Duodenal mucosa (tissue), 2 donors: ENCODE measurements at regions not wholly inside any gene's neighbourhood (a gene's known extent, or its start where the extent isn't known, plus 50 kb on each side); places are given as distances from the start of the nearest gene placed in this dataset.

Source experiments
- H3K27ac ChIP-seq: one replicate; pipeline ENCODE4 v1.7.0; 2013; ENCODE audit warnings: low read depth, low read length
- H3K27me3 ChIP-seq, 2 donors: one replicate each; pipeline ENCODE4 v1.7.0; 2013; ENCODE audit warnings: low read length in 2 of 2, control low read depth in 1 of 2; ENCODE audit not compliant: insufficient read depth in 2 of 2, control insufficient read depth in 1 of 2
- H3K36me3 ChIP-seq, 2 donors: one replicate each; pipeline ENCODE4 v1.7.0; 2013; ENCODE audit warnings: low read length in 2 of 2, control low read depth in 1 of 2; ENCODE audit not compliant: insufficient read depth in 2 of 2, control insufficient read depth in 1 of 2
- H3K4me1 ChIP-seq, 2 donors: one replicate each; pipeline ENCODE4 v1.7.0; 2013; ENCODE audit warnings: low read length in 2 of 2, control low read depth in 1 of 2; ENCODE audit not compliant: insufficient read depth in 2 of 2, control insufficient read depth in 1 of 2
- H3K4me3 ChIP-seq, 2 donors: one replicate each; pipeline ENCODE4 v1.7.0; 2013; ENCODE audit warnings: low read length in 2 of 2, low read depth in 1 of 2
- H3K9ac ChIP-seq, 2 donors: one replicate each; pipeline ENCODE4 v1.7.0; 2013; ENCODE audit warnings: low read length in 2 of 2, low read depth in 1 of 2
- H3K9me3 ChIP-seq, 2 donors: one replicate each; pipeline ENCODE4 v1.7.0; 2013; ENCODE audit warnings: low read length in 2 of 2, control low read depth in 1 of 2; ENCODE audit not compliant: control insufficient read depth in 1 of 2

- Histone ChIP-seq H3K4me1 (peaks cover 10 to 13% of the 10 kb centered on the region in 2 donors), H3K9ac (no peak overlapping the region), H3K27me3 (no peaks in the 10 kb centered on the region), H3K9me3 (no peaks in the 10 kb centered on the region), H3K27ac (no peak overlapping the region), H3K4me3 (no peak overlapping the region), H3K36me3 (no peaks in the 10 kb centered on the region)
Observed at GRCh38 chr6:157770946-157771345, 52.1 kb upstream of the SNX9 start.

GRCh38 chr6:157772820-157773219 lies 50.2 kb upstream of the SNX9 start:
- no peaks in the 10 kb centered on the region for H3K27me3 ChIP-seq
- H3K4me3 ChIP-seq: no peak overlapping the region
- no peaks in the 10 kb centered on the region for H3K9me3 ChIP-seq
- H3K4me1 ChIP-seq: peaks cover 10 to 13% of the 10 kb centered on the region in 2 donors
- no peaks in the 10 kb centered on the region for H3K36me3 ChIP-seq
- no peak overlapping the region for H3K27ac ChIP-seq
- H3K9ac ChIP-seq: no peak overlapping the region
